ENCODE measurements at regions not wholly inside any gene's neighbourhood (a gene's known extent, or its start where the extent isn't known, plus 50 kb on each side); places are given as distances from the start of the nearest gene placed in this dataset.

DNA sequence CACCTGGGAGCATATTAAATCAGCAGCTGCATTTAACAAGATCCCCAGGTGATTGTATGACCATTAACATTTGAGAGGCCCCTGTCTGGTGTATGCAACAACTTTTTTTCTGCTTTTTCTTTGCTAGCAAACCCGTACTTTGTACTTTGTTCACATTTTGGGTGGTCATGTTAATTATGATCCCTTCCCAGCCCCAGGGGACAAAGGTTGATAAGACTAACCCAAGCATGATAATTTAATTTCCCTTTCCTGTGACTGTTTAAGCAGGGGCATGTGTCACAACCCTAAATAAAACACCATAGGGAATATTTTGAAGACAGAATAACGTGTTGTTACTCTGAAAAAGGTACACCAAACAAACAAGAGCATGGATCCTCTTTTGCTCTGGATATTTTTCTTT is 332.0 kb downstream of the PCDH18 start:
- no peak overlapping the region for H3K4me2 ChIP-seq (ENCODE audit: low read depth, low read length, poor library complexity, severe bottlenecking)

DNA sequence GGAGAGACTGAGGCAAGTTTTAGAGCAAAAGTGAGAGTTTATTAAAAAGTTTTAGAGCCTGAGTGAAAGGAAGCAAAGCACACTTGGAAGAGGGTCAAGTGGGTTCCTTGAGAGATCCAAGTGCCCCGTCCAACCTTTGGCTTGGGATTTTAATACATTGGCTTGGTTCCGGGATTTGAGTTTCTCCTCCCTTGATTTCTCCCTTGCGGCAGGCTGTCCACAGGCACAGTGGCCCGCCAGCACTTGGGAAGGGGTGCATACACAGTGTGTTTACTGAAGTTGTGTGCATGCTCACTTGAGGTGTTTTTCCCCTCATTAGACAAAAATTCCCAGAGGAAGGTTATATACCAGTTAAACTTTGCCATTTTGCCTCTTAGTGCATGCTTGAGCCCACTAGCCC is 333.5 kb downstream of the PCDH18 start:
- no peak overlapping the region for H3K4me2 ChIP-seq (ENCODE audit: low read depth, low read length, poor library complexity, severe bottlenecking)
- no peaks in the 10 kb centered on the region for H3K27me3 ChIP-seq (ENCODE audit: low read length)
- H3K9me2 ChIP-seq (replicated peaks; ENCODE audit: insufficient read depth, low read length), result no peaks in the 10 kb centered on the region
- no peak for TF ChIP-seq EZH2phosphoT487 (conservative IDR thresholded peaks at IDR 0.05; ENCODE audit: low read length)
- TF ChIP-seq, protein P1, sequence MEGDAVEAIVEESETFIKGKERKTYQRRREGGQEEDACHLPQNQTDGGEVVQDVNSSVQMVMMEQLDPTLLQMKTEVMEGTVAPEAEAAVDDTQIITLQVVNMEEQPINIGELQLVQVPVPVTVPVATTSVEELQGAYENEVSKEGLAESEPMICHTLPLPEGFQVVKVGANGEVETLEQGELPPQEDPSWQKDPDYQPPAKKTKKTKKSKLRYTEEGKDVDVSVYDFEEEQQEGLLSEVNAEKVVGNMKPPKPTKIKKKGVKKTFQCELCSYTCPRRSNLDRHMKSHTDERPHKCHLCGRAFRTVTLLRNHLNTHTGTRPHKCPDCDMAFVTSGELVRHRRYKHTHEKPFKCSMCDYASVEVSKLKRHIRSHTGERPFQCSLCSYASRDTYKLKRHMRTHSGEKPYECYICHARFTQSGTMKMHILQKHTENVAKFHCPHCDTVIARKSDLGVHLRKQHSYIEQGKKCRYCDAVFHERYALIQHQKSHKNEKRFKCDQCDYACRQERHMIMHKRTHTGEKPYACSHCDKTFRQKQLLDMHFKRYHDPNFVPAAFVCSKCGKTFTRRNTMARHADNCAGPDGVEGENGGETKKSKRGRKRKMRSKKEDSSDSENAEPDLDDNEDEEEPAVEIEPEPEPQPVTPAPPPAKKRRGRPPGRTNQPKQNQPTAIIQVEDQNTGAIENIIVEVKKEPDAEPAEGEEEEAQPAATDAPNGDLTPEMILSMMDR (IDR thresholded peaks at IDR 0.05; ENCODE audit: insufficient read depth, low read length, poor library complexity, severe bottlenecking), result no peak
- no peaks in the 10 kb centered on the region for H3K36me3 ChIP-seq (ENCODE audit: low read length)
- H3K9me3 ChIP-seq (ENCODE audit: insufficient read depth, low read length), result no peaks in the 10 kb centered on the region
- no peak overlapping the region for H3K9ac ChIP-seq (ENCODE audit: low read length)
- H3K27ac ChIP-seq (ENCODE audit: low read depth, low read length), result no peak overlapping the region
- no peak overlapping the region for H3K4me3 ChIP-seq (ENCODE audit: insufficient read depth, low read length, poor library complexity, severe bottlenecking)
- no peak overlapping the region for H2AFZ ChIP-seq (ENCODE audit: low read depth, low read length, severe bottlenecking)
- no peaks in the 10 kb centered on the region for H3K79me2 ChIP-seq (ENCODE audit: insufficient read depth, low read length)
- no peaks in the 10 kb centered on the region for H4K20me1 ChIP-seq (ENCODE audit: low read depth, low read length)
- H3F3A ChIP-seq (ENCODE audit: insufficient read depth), result no peaks in the 10 kb centered on the region

More for the DNA sequence above, 332.0 kb downstream of the PCDH18 start:
- TF ChIP-seq EZH2phosphoT487 (conservative IDR thresholded peaks at IDR 0.05; ENCODE audit: low read length), result no peak
- TF ChIP-seq, protein P1 (IDR thresholded peaks at IDR 0.05; ENCODE audit: insufficient read depth, low read length, poor library complexity, severe bottlenecking), result no peak
- no peaks in the 10 kb centered on the region for H4K20me1 ChIP-seq (ENCODE audit: low read depth, low read length)
- H3K4me3 ChIP-seq (ENCODE audit: insufficient read depth, low read length, poor library complexity, severe bottlenecking), result no peak overlapping the region
- H3K27me3 ChIP-seq (ENCODE audit: low read length), result no peaks in the 10 kb centered on the region
- no peak overlapping the region for H2AFZ ChIP-seq (ENCODE audit: low read depth, low read length, severe bottlenecking)
- no peak overlapping the region for H3K9ac ChIP-seq (ENCODE audit: low read length)
- no peaks in the 10 kb centered on the region for H3K79me2 ChIP-seq (ENCODE audit: insufficient read depth, low read length)
- H3K9me3 ChIP-seq (ENCODE audit: insufficient read depth, low read length), result no peaks in the 10 kb centered on the region
- no peaks in the 10 kb centered on the region for H3K9me2 ChIP-seq (replicated peaks; ENCODE audit: insufficient read depth, low read length)
- no peaks in the 10 kb centered on the region for H3K36me3 ChIP-seq (ENCODE audit: low read length)
- H3F3A ChIP-seq (ENCODE audit: insufficient read depth), result no peaks in the 10 kb centered on the region
- no peak overlapping the region for H3K27ac ChIP-seq (ENCODE audit: low read depth, low read length)

DNA sequence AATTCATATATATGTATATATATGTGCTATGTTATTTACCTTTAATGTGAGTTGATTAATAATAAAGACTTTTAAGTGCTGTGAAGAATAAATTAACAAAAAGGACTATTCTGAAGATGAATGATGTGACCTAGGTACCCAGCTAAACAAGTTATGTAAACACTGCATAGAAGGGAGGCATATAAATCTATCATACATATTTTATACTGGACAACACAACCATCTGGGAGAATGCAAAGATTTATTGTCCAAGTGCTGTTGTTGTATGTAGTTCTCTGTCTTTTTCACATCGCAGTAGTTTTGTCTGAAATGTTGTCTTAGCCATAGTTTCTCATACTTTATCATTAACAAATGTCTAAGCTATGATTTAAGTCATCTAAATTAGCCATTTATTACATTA is 337.6 kb downstream of the PCDH18 start:
- no peaks in the 10 kb centered on the region for H3K9me3 ChIP-seq (ENCODE audit: insufficient read depth, low read length)
- H3F3A ChIP-seq (ENCODE audit: insufficient read depth), result no peaks in the 10 kb centered on the region
- H3K36me3 ChIP-seq (ENCODE audit: low read length), result no peaks in the 10 kb centered on the region
- no peak overlapping the region for H3K27ac ChIP-seq (ENCODE audit: low read depth, low read length)
- no peak overlapping the region for H3K4me2 ChIP-seq (ENCODE audit: low read depth, low read length, poor library complexity, severe bottlenecking)
- H4K20me1 ChIP-seq (ENCODE audit: low read depth, low read length), result no peaks in the 10 kb centered on the region
- H3K9me2 ChIP-seq (replicated peaks; ENCODE audit: insufficient read depth, low read length), result no peaks in the 10 kb centered on the region
- no peak overlapping the region for H2AFZ ChIP-seq (ENCODE audit: low read depth, low read length, severe bottlenecking)
- H3K9ac ChIP-seq (ENCODE audit: low read length), result no peak overlapping the region
- no peaks in the 10 kb centered on the region for H3K79me2 ChIP-seq (ENCODE audit: insufficient read depth, low read length)
- H3K4me3 ChIP-seq (ENCODE audit: insufficient read depth, low read length, poor library complexity, severe bottlenecking), result no peak overlapping the region
- no peaks in the 10 kb centered on the region for H3K27me3 ChIP-seq (ENCODE audit: low read length)
- no peak for TF ChIP-seq EZH2phosphoT487 (conservative IDR thresholded peaks at IDR 0.05; ENCODE audit: low read length)
- TF ChIP-seq, protein P1 (IDR thresholded peaks at IDR 0.05; ENCODE audit: insufficient read depth, low read length, poor library complexity, severe bottlenecking), result no peak

Measured in SU-DHL-6 (cell line).